HG03039 (cell line): ENCODE measurements at regions not wholly inside any gene's neighbourhood (a gene's known extent, or its start where the extent isn't known, plus 50 kb on each side); places are given as distances from the start of the nearest gene placed in this dataset.
"Not testable (repeated sequence)": the region's sequence is repeated elsewhere in the genome, so short reads cannot be mapped to it uniquely, and the experiment has no call there.

Source experiments
- ATAC-seq: cut with Tn5 transposase; IDR thresholded peaks from one replicate; pipeline ENCODE4 v1.9.1; 2021; ENCODE audit warnings: mild to moderate bottlenecking, moderate library complexity; ENCODE audit not compliant: unreplicated experiment

DNA sequence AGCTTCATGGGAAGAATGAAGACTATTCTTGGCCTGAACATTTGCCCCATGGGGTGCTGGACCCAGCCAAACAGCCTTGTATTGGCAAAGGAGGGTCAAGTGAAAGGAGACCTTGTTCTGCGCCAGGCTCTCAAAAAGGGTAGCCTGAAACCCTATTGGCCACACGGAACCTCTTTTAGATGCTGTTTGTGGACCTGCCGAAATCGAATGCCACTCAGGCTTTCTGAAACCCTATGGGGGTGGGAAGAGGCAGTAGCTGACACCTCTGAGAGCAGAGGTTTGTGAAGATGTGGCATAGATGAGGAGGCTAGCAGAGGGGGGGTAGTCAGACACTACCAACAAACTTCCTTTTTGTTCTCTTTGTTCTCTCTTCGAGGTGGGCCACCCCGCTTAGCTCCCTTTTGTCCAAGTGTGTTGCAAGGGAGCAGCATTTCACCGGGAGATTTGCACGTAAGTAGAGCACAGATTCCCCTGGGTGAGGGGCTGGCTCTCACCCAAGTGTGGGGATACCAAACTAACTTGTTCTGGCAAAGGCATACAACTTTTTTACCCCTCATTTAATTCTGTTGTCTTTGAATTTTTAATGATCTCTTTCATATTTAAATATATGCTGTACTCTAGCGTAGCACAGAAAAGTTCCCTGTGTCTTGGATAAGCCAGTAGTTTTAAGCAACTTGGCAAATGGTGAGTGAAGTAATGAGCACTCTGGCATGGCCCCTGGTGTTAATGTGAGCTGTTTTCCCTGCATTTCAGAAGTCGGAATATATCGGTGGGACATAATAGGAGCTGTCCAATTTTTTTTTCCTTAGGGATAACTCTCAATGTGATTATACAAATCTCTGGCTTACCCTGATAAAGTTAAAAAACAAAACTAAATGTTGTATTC lies 107.7 kb downstream of the SEPTIN7 start:
- ATAC-seq: no peak

DNA sequence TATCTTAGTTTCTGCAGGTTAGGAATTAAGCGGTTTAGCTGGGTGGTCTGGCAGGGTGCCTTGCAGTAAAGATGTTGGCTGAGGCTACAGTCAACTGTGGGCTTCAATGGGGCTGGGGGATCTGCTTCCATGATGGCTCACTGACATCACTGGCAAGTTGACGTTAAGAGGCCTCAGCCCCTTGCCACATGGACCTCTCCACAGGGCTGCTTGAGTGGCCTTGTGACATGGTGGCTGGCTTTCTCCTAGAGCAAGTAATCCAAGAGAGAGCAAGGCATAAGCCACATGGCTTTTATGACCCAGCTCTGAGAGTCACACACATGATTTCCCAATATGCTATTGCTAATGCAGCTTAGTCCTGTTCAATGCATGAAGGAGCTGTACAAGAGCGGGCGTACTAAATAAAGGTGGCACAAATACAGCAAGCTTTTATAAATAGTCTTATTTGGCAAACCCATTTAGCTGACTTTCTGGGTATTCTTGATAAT lies 109.1 kb downstream of the SEPTIN7 start:
- ATAC-seq: no peak

GRCh38 chr7:35910621-35911020 lies 109.8 kb downstream of the SEPTIN7 start:
- ATAC-seq: not testable (repeated sequence)

GRCh38 chr7:35913350-35913749 lies 112.5 kb downstream of the SEPTIN7 start:
- ATAC-seq: not testable (repeated sequence)

DNA sequence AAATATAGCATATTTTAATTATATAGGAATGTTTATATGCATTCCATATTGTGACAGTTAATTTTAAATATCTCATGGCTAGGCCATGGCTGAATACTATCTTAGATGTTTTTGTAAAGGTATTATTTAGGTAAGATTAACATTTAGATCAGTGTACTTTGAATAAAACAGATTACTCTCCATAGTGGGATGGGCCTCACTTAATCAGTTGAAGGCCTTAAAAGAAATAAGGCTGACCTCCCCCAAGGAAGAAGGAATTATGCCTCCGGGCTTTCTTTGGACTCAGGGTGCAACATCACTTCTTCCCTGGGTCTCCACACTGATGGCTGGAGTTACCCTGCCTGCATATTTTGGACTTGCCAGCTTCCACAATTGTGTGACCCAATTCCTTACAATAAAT lies 113.4 kb downstream of the SEPTIN7 start:
- ATAC-seq: not testable (repeated sequence)

DNA sequence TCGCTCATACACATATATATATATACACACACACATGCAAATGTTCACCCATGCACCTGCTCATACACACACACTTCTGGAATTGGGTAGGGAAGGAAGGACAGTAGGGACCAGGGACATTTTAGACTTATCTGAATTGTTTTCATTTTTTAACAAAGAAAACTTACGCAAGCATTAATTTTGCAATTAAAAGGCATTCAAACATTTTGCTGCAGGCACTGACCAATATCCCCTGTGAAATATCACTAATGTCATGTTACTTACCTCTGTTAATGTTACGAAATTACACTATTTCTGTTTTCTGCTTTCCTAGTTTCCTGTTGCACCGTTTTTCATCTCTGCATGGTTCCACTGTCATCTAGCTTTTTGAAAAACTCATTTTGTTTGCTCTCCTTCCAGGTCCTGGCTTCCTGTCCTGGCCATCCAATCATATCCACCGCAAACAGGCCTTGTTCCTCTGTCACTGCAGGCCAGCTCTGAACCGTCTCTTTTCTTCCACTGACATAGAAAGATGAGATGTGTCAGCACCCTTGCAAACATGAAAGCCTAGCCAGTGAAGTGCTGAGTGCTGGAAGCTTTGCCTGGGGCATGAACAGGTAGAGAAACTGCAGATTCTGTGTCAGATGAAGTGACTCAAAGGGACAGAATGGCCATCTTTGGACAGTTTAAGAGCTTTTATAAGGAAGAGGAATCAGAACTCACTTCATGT lies 114.5 kb downstream of the SEPTIN7 start:
- ATAC-seq: not testable (repeated sequence)

- ATAC-seq: not testable (repeated sequence)
Observed at GRCh38 chr7:35918217-35918616, 117.4 kb downstream of the SEPTIN7 start.

GRCh38 chr7:35919607-35920006 lies 118.8 kb downstream of the SEPTIN7 start:
- not testable (repeated sequence) for ATAC-seq

DNA sequence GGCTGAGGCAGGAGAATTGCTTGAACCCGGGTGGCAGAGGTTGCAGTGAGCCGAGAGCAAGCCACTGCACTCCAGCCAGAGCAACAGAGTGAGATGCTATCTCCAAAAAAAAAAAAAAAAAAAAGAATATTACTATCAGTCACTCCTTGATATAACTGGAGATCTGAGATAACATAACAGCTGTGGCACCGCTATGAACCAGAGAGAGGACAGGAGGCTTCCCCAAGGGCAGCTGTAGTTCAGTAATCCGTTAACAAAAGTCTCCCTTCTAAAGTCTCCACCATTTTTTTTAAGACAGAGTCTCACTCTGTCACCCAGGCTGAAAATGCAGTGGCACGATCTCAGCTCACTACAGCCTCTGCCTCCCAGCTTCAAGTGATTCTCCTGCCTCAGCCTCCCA lies 120.5 kb downstream of the SEPTIN7 start:
- not testable (repeated sequence) for ATAC-seq

DNA sequence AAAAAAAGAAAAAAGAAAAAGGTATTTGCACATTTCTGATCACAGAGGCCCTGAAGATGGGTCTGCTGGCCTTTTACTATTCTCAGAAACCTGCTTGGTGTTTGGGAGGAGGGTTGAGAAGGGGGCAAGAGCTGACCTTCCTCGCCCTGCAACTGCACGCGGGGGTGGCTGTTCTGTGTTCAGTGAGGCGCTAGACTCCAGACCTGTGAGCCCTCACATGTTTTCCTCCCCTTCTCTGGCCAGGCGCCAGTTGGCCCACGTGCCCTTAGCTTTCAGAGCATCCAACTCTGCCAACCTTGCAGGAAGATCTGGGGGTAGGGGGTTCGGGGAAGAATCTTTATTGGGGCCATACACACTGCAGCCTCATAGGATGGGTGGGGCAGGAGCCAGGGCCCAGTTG lies 123.8 kb downstream of the SEPTIN7 start:
- ATAC-seq: not testable (repeated sequence)

DNA sequence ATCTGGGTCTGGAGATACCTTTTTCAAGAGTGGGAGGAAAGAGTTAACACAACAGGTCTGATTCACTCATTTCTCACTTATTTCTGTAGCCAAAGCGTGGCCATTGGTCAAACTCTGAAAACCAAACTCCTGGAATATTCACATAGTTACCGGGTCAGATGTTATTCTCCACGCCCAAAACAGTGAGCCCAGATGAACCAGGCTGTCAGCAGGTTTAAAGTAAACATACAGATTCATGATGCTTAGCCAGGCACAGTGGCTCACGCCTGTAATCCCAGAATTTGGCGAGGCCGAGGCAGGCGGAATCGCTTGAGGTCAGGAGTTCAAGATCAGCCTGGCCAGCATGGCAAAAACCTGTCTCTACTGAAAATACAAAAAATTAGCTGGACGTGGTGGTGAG lies 126.1 kb downstream of the SEPTIN7 start:
- not testable (repeated sequence) for ATAC-seq

GRCh38 chr7:35931134-35931533 lies 130.3 kb downstream of the SEPTIN7 start:
- ATAC-seq: not testable (repeated sequence)

DNA sequence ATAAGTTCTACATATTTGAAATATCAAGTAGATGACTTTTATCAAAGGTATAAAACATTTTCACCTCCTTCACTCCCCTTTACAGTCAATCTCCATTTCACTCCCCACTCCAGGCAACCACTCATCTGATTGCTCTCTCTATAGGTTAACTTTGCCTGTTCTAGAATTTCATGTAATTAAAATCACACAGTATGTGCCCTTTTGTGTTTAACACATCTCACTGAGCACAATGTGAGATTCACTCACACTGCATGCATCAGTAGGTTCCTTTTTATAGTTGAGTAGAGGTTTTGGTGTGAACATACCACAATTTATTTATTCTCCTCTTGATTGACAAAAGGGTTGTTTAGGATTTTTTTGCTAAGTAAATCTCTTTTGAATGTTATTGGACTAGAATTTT lies 130.7 kb downstream of the SEPTIN7 start:
- ATAC-seq: not testable (repeated sequence)

DNA sequence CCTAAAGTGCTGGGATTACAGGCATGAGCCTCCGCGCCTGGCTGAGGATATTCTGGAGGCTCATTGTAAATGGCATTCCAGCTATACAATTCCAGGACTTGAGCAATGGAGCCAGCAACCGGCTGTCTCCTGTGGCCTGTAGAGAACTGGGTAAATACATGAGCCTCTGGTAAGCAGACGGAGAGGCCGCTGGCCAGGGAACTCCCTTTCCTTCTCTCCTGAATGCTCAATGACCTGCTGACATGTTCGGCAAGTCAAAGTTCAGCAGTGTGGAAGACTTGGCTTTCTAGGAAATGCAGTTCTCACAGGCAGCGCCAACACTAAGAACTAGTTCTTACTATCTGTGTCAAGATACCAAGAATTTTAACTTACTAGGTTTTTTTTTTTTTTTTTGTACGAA lies 139.8 kb downstream of the SEPTIN7 start:
- not testable (repeated sequence) for ATAC-seq

DNA sequence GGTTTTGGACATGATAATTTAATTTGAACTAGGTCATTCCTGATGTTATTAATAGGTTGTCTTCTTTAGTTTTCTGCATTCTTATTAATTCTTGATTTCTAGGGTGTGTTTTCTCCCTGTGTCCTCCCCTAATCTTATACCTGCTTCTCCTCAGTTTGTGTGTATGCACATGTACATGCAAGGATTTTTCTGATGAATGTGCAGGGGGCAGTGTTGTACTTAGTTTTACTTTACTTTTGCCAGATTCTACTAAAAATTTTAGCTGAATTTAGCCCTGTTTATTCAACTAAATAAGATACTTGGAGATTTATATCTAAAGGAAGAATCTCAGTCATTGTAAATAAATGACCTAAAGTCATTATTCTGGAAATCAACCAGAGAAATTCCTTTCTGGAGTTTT lies 144.8 kb downstream of the SEPTIN7 start:
- not testable (repeated sequence) for ATAC-seq

- ATAC-seq: not testable (repeated sequence)
Observed at GRCh38 chr7:35955735-35956134, 154.9 kb downstream of the SEPTIN7 start.

GRCh38 chr7:35956988-35957387 lies 156.1 kb downstream of the SEPTIN7 start:
- ATAC-seq: not testable (repeated sequence)

- not testable (repeated sequence) for ATAC-seq
Observed at GRCh38 chr7:35961260-35961659, 160.4 kb downstream of the SEPTIN7 start.

- ATAC-seq: not testable (repeated sequence)
Observed at GRCh38 chr7:35962607-35963006, 161.8 kb downstream of the SEPTIN7 start.

GRCh38 chr7:35967366-35968139 lies 166.7 kb downstream of the SEPTIN7 start:
- ATAC-seq: no peak
